HL-60/S4 (cell line): ENCODE measurements at regions not wholly inside any gene's neighbourhood (a gene's known extent, or its start where the extent isn't known, plus 50 kb on each side); places are given as distances from the start of the nearest gene placed in this dataset.

Experiments used
- in situ Hi-C: fragments of 300-500 bp; cut with MboI; formaldehyde crosslinking; loops from 2 replicates; pipeline ENCODE4 v1.14.3; 2022; ENCODE audit warnings: low sequenced_read_pairs

- in situ Hi-C loops: no loop called here
These were observed 221.2 kb downstream of the TMEM167A start for GRCh38 chr5:82855893-82856550.

DNA sequence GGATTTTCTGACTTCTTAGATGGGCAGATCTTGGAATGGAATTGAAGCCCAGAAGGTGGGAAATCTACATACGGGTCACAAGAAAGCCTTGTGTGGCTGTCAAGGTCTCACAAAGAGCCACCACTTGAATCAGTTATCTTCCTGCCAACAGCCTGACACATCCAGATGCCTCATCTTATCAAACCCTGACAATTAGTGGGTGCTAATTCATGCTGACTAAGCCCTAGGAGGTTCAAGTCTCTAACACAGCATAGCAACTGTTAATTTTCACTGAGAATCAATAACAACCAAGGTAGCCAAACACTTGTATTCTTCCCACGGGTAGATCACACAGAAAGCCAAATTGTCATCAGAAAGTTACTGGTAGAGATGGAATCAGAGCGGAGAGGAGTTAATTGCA, 222.2 kb downstream of the TMEM167A start:
- in situ Hi-C loops: no loop called here

- in situ Hi-C loops: no loop called here
These were observed 225.7 kb downstream of the TMEM167A start for GRCh38 chr5:82851471-82851870.

- in situ Hi-C loops: no loop called here
These were observed 226.8 kb downstream of the TMEM167A start for GRCh38 chr5:82850393-82850792.

- in situ Hi-C loops: no loop called here
These were observed 227.3 kb downstream of the TMEM167A start for GRCh38 chr5:82849885-82850284.

GRCh38 chr5:82847562-82847961, 229.6 kb downstream of the TMEM167A start:
- in situ Hi-C loops: no loop called here

DNA sequence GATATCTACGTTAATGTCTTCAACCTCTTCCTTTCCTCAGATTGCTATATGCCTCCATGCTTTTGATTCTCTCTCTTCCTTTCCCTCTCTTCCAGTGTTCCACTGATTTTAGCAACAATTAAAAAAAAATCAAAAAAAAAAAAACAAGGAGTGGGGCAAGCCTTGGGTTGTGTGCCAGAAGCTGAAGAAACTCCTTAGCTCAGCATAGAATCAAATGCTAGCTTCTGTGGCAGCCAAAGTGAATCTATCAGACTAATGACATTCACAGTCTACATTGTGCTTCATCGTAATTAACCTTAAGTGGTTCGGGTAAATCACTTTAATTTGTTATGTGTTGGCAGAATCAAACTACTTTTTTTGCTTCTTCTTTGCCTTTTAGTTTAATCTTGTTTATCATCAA, 237.3 kb downstream of the TMEM167A start:
- in situ Hi-C loops: no loop called here

GRCh38 chr5:82835488-82835887, 241.7 kb downstream of the TMEM167A start:
- in situ Hi-C loops: no loop called here

DNA sequence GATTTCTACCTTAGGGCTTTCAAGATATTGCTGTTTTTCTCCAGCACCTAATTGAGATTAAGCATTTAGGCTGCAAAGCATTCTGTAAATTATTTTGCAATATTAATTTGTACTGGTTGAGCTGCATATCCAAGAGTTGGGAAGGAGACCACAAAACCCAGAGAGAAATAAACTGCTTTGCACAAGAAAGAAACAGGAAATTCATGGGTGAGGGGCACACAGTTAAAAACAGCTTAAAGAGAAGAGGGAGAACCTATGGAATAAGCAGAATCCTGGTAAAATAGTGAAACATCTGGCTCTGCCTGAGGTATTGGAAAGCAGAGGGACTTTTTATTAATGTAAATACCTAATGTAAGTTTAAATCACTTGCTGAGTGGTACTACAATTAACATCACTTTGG, 243.0 kb downstream of the TMEM167A start:
- in situ Hi-C loops: no loop called here

DNA sequence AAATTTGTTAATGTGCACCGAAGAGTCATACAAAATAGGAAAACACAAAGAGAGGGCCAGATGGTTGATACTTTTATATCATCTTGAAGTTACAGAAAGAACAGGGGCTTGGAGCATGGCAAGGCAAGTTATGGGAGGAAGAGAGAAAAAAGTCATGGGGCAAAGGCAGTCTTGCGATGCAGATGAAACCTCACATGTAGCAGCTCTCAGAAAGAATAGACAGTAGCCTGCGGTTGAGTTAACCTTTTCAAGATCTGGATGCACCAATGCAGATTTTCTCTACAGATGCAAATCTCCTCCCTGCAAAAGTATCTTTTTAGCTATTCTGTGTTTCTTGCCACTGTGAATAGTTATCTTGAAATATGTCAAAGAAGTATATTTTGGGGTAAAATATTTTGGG, 243.9 kb downstream of the TMEM167A start:
- in situ Hi-C loops: no loop called here

DNA sequence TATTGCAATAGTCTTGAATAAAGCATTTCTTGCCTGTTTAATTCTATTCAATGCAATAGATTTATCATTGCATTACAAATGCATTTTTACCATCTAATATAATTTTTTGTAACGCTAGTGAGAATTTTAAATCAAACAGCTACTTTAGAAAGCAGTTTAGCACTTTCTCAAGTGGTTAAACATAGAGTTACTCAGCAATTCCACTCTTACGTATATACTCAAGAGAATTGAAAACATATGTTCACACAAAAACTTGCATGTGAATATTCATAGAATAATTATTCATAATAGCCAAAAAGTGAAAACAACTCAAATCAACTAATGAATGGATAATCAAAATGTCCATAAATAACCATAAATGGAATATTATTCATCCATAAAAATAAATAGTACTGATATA, 244.7 kb downstream of the TMEM167A start:
- in situ Hi-C loops: no loop called here

DNA sequence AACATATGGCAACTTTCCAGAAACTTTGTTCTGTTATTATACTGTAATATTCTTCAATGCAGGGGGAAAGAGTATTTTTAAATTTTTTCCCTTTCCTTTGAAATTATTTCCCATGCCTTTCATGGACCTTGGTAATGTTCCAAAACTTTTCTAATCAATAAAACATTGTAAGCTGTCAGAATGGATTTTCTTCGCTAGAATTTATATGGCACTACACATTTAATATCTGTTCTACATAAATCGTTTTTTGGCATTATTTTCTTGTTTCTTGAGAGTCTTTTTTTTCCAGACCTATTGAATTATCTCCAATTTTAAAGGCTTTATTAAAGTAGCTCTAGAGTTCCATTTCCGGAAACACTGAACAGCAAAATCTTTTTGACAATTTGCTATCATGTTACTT, 249.0 kb downstream of the TMEM167A start:
- in situ Hi-C loops: no loop called here

- in situ Hi-C loops: no loop called here
These were observed 249.5 kb downstream of the TMEM167A start for GRCh38 chr5:82827651-82828050.

DNA sequence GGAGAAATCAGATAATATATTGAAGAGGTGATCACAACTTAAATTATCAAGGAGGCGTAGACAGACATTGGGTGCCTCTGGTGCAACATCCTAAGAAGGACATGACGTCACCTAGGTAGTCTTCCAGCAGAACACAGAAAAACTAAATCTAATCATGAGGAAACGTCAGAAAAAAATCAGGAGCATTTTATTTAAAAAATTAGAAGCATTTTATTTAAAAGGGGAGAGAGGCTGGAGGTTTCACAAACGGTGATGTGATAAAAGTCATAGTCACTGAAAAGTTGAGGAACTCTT, 254.6 kb downstream of the TMEM167A start:
- in situ Hi-C loops: no loop called here

GRCh38 chr5:82821846-82822633, 255.2 kb downstream of the TMEM167A start:
- in situ Hi-C loops: no loop called here

GRCh38 chr5:82820961-82821845, 256.0 kb downstream of the TMEM167A start:
- in situ Hi-C loops: no loop called here

- in situ Hi-C loops: no loop called here
These were observed 257.0 kb downstream of the TMEM167A start for GRCh38 chr5:82820188-82820587.

DNA sequence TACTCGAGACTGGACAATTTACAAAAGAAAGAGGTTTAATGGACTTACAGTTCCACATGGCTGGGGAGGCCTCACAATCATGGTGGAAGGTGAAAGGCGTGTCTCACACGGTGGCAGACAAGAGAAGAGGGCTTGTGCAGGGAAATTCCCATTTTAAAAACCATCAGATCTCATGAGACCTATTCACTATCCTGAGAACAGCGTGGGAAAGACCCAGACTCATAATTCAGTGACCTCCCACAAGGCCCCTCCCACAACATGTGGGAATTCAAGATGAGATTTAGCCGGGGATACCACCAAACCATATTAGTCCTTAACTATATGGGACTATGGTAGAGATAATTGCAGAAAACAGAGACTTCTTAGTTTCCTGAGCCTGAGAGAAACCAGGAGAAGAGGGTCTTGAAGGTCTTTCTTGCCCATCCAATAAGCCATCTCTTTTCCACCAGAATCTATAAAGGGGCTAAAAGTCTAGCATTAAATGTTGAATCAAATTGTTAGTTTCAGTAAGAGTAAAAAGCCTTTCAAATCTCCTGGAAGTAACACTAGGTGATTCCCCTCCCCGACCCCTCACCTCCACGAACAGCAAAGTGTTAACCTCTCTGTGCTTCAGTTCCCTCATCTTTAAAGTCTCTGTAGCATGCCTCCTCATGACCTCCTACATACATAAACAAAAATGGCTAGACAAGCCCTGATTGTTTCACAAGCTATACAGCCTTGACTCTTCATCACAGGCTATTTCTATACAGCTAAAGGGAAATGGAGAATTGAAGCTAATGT, 259.1 kb downstream of the TMEM167A start:
- in situ Hi-C loops: no loop called here

GRCh38 chr5:82816926-82817325, 260.3 kb downstream of the TMEM167A start:
- in situ Hi-C loops: no loop called here

- in situ Hi-C loops: no loop called here
These were observed 261.3 kb downstream of the TMEM167A start for GRCh38 chr5:82815871-82816270.

DNA sequence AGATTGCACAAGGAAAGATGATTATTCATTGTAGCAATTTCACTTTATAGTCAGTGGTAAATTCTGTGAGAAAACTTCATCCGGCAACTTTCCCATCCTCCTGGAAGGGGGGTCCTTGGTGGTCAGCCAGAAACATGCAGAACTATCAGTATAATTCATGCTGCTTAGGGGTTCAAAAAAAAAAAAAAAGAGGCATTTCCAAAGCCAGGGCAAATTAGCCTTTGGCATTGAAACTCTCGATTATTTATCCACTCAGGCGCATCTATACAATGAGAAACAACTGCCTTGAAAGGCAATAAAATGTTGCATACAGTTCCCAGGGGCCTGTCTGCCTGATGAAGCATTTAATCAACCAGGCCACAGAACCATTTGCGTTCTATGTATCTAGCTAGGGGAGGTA, 263.3 kb downstream of the TMEM167A start:
- in situ Hi-C loops: no loop called here
